Parathyroid adenoma (tissue), 2 donors: ENCODE measurements at regions not wholly inside any gene's neighbourhood (a gene's known extent, or its start where the extent isn't known, plus 50 kb on each side); places are given as distances from the start of the nearest gene placed in this dataset.

Source experiments
- H2AFZ ChIP-seq: fragments of 300-600 bp; sonication (generic); one replicate; pipeline ENCODE4 v1.7.0; 2017; ENCODE audit warnings: antibody characterized with exemption, mild to moderate bottlenecking
- H3K27ac ChIP-seq: fragments of 300-600 bp; sonication (generic); one replicate; pipeline ENCODE4 v1.7.0; 2017
- H3K27me3 ChIP-seq: fragments of 300-600 bp; sonication (generic); one replicate; pipeline ENCODE4 v1.7.0; 2017; ENCODE audit warnings: low read length; ENCODE audit not compliant: control insufficient read depth, insufficient read depth
- H3K36me3 ChIP-seq: fragments of 300-600 bp; sonication (generic); one replicate; pipeline ENCODE4 v1.7.0; 2017; ENCODE audit warnings: low read length; ENCODE audit not compliant: control insufficient read depth, insufficient read depth
- H3K4me1 ChIP-seq: fragments of 300-600 bp; sonication (generic); one replicate; pipeline ENCODE4 v1.7.0; 2017; ENCODE audit warnings: control low read depth
- H3K4me2 ChIP-seq: fragments of 300-600 bp; sonication (generic); one replicate; pipeline ENCODE4 v1.7.0; 2017; ENCODE audit warnings: low read length
- H3K4me3 ChIP-seq: fragments of 300-600 bp; sonication (generic); one replicate; pipeline ENCODE4 v1.7.0; 2017; ENCODE audit warnings: low read depth, low read length
- H3K79me2 ChIP-seq: fragments of 300-600 bp; sonication (generic); one replicate; pipeline ENCODE4 v1.7.0; 2017; ENCODE audit warnings: control low read depth
- H3K9ac ChIP-seq: fragments of 300-600 bp; sonication (generic); one replicate; pipeline ENCODE4 v1.7.0; 2017; ENCODE audit warnings: mild to moderate bottlenecking
- H3K9me3 ChIP-seq: fragments of 300-600 bp; sonication (generic); one replicate; pipeline ENCODE4 v1.7.0; 2017; ENCODE audit warnings: low read length; ENCODE audit not compliant: control insufficient read depth
- TF ChIP-seq, protein P1 (sequence below): fragments of 300-600 bp; sonication (generic); IDR thresholded peaks from one replicate; pipeline ENCODE4 v1.7.0; 2017; ENCODE audit warnings: antibody characterized with exemption, mild to moderate bottlenecking
- donor health status: primary hyperparathyroidism.

DNA sequence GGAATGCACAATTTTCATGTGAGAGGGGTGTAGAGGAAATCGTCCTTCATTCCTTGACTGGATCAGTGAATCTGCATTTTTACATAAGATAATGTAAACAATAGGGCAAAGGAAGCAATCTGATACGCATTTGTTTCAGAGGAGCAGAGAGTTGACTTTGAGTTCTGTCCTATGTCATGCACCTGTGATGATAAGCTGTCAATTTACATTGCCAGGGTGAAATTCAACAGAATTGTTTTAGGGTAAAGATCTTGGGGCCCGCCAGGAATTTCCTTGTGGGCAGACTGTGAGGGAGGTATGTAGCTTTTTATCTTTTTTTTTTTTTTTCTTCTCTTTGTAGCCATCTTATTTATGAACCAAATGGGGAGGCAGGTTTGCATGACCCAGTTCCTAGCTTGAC lies 58.3 kb upstream of the LARP1 start:
- peaks cover 36% of the 10 kb centered on the region for H3K4me1 ChIP-seq
- no peaks in the 10 kb centered on the region for H3K27me3 ChIP-seq
- no peak overlapping the region for H3K9ac ChIP-seq
- peaks cover 4% of the 10 kb centered on the region for H3K79me2 ChIP-seq
- H2AFZ ChIP-seq: peak overlapping the region; percentile 23
- peaks cover 3% of the 10 kb centered on the region for H3K36me3 ChIP-seq
- H3K27ac ChIP-seq: peak overlapping the region; percentile 34
- TF ChIP-seq, protein P1, sequence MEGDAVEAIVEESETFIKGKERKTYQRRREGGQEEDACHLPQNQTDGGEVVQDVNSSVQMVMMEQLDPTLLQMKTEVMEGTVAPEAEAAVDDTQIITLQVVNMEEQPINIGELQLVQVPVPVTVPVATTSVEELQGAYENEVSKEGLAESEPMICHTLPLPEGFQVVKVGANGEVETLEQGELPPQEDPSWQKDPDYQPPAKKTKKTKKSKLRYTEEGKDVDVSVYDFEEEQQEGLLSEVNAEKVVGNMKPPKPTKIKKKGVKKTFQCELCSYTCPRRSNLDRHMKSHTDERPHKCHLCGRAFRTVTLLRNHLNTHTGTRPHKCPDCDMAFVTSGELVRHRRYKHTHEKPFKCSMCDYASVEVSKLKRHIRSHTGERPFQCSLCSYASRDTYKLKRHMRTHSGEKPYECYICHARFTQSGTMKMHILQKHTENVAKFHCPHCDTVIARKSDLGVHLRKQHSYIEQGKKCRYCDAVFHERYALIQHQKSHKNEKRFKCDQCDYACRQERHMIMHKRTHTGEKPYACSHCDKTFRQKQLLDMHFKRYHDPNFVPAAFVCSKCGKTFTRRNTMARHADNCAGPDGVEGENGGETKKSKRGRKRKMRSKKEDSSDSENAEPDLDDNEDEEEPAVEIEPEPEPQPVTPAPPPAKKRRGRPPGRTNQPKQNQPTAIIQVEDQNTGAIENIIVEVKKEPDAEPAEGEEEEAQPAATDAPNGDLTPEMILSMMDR: no peak
- no peak overlapping the region for H3K4me3 ChIP-seq
- no peaks in the 10 kb centered on the region for H3K9me3 ChIP-seq
- peak overlapping the region; percentile 25 for H3K4me2 ChIP-seq

- TF ChIP-seq, protein P1: no peak
- Histone ChIP-seq H3K9me3 (no peaks in the 10 kb centered on the region), H3K9ac (no peak overlapping the region), H3K27me3 (no peaks in the 10 kb centered on the region), H3K27ac (no peak overlapping the region), H3K4me1 (peaks cover 17% of the 10 kb centered on the region), H2AFZ (no peak overlapping the region), H3K4me2 (no peak overlapping the region), H3K4me3 (no peak overlapping the region), H3K79me2 (peaks cover 5% of the 10 kb centered on the region), H3K36me3 (no peaks in the 10 kb centered on the region)
These were observed 61.0 kb upstream of the LARP1 start for GRCh38 chr5:154694159-154694558.

- no peak overlapping the region for H3K9ac ChIP-seq
- H3K4me3 ChIP-seq: no peak overlapping the region
- H3K4me1 ChIP-seq: no peaks in the 10 kb centered on the region
- H3K4me2 ChIP-seq: no peak overlapping the region
- no peaks in the 10 kb centered on the region for H3K36me3 ChIP-seq
- no peak overlapping the region for H2AFZ ChIP-seq
- peaks cover 9% of the 10 kb centered on the region for H3K79me2 ChIP-seq
- no peaks in the 10 kb centered on the region for H3K9me3 ChIP-seq
- no peaks in the 10 kb centered on the region for H3K27me3 ChIP-seq
- no peak overlapping the region for H3K27ac ChIP-seq
- TF ChIP-seq, protein P1: no peak
These were observed 64.7 kb upstream of the LARP1 start for GRCh38 chr5:154690488-154690887.

- Histone ChIP-seq H3K4me2 (no peak overlapping the region), H3K9me3 (no peaks in the 10 kb centered on the region), H3K9ac (no peak overlapping the region), H3K27me3 (no peaks in the 10 kb centered on the region), H3K79me2 (peaks cover 15% of the 10 kb centered on the region), H3K27ac (no peak overlapping the region), H3K36me3 (no peaks in the 10 kb centered on the region), H3K4me1 (peaks cover 16% of the 10 kb centered on the region), H3K4me3 (no peak overlapping the region), H2AFZ (no peak overlapping the region)
- TF ChIP-seq, protein P1: no peak
These were observed 68.7 kb upstream of the LARP1 start for GRCh38 chr5:154686490-154686889.

DNA sequence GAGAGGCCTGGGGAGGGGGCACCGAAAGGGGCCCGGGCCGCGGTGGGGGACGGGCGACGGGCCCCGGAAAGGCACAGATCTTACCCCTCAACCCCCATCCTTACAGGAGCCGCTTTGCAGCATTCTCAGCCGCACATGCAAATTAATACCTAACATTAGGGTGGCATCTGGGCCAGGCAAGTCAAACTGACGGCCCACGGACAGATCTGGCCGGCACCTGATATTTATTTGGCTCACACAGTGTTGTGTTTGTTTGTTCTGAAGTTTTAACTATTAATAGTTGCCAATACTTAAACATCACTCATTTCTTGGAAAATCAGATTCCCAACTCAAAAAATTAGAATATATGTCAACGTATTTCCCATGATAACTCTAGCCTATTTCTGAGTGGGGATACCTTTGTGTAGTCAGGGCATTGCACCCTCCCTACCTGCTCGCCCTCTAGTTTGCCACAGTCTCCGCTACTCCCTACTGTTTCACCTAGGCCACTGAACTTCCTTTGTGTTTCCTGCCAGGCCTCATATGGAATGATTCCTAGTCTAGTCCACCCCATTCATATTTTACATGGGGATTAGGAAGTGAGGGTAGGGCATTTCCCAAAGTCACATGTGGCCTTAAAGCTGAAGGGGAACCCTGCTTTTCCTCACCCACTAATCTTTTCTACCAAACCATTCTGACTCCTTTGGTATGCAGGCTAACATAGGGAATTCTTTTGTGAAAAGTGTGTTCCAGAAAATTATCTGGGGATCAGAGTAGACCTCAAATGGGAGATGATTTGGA lies 71.9 kb upstream of the LARP1 start:
- peak overlapping the region; percentile 86 for H2AFZ ChIP-seq
- H3K9me3 ChIP-seq: no peaks in the 10 kb centered on the region
- no peaks in the 10 kb centered on the region for H3K36me3 ChIP-seq
- H3K27me3 ChIP-seq: no peaks in the 10 kb centered on the region
- TF ChIP-seq, protein P1: no peak
- H3K79me2 ChIP-seq: peaks cover 10% of the 10 kb centered on the region
- H3K9ac ChIP-seq: no peak overlapping the region
- peak overlapping the region; percentile 89 for H3K4me2 ChIP-seq
- peak overlapping the region; percentile 65 for H3K4me3 ChIP-seq
- H3K4me1 ChIP-seq: peaks cover 16% of the 10 kb centered on the region
- peak overlapping the region; percentile 81 for H3K27ac ChIP-seq
